CD4-positive, CD25-positive, alpha-beta regulatory T cell (primary cell): ENCODE measurements at regions not wholly inside any gene's neighbourhood (a gene's known extent, or its start where the extent isn't known, plus 50 kb on each side); places are given as distances from the start of the nearest gene placed in this dataset.
A peak's percentile ranks its signal among the peaks of the same experiment; 100 is the strongest.

Source experiments
- ATAC-seq, 2 donors: fragments of 150-1000 bp; cut with Tn5 transposase; one replicate each; pipeline ENCODE4 v1.10.0; 2021; ENCODE audit warnings: low read depth in 2 of 2, moderate number of reproducible peaks in 2 of 2, moderate library complexity in 1 of 2
- DNase-seq, 3 donors: peaks; one replicate each; pipeline versions ENCODE4 v3.0.0 to v3.0.0-alpha.2; 2012 to 2022; ENCODE audit warnings: mixed read lengths in 1 of 3
- H3K27ac ChIP-seq: one replicate; pipeline ENCODE4 v1.7.0; 2013; ENCODE audit warnings: mild to moderate bottlenecking, low read length; ENCODE audit not compliant: insufficient read depth, poor library complexity, severe bottlenecking
- H3K27me3 ChIP-seq: one replicate; pipeline ENCODE4 v1.7.0; 2013; ENCODE audit warnings: low read length; ENCODE audit not compliant: control insufficient read depth, insufficient read depth
- H3K36me3 ChIP-seq: one replicate; pipeline ENCODE4 v1.7.0; 2013; ENCODE audit warnings: mild to moderate bottlenecking, low read length, moderate library complexity; ENCODE audit not compliant: control insufficient read depth, insufficient read depth
- H3K4me1 ChIP-seq: 2 replicates; pipeline ENCODE4 v1.7.0; 2013; ENCODE audit warnings: mild to moderate bottlenecking, low read length; ENCODE audit not compliant: insufficient read depth, control insufficient read depth, poor library complexity, severe bottlenecking
- H3K4me3 ChIP-seq: one replicate; pipeline ENCODE4 v1.7.0; 2013; ENCODE audit warnings: low read depth, mild to moderate bottlenecking, low read length, moderate library complexity
- H3K9me3 ChIP-seq, 2 experiments: 1 replicate in 1 of 2; 2 replicates in 1 of 2; pipeline ENCODE4 v1.7.0; 2013; ENCODE audit warnings: low read length in 2 of 2, mild to moderate bottlenecking in 1 of 2, moderate library complexity in 1 of 2; ENCODE audit not compliant: control insufficient read depth in 2 of 2
- H3K27ac Mint-ChIP-seq, 3 donors: one replicate each; pipeline ENCODE4 v1.8.0; 2020 to 2022; ENCODE audit warnings: mild to moderate bottlenecking in 3 of 3, mixed read lengths in 3 of 3, moderate library complexity in 2 of 3
- H3K27me3 Mint-ChIP-seq: one replicate; pipeline ENCODE4 v1.8.0; 2022; ENCODE audit warnings: mild to moderate bottlenecking, mixed read lengths
- H3K36me3 Mint-ChIP-seq: one replicate; pipeline ENCODE4 v1.8.0; 2020; ENCODE audit warnings: mixed read lengths
- H3K4me1 Mint-ChIP-seq, 4 donors: one replicate each; pipeline ENCODE4 v1.8.0; 2020 to 2022; ENCODE audit warnings: mixed read lengths in 4 of 4, mild to moderate bottlenecking in 1 of 4
- H3K4me3 Mint-ChIP-seq, 4 donors: one replicate each; pipeline ENCODE4 v1.8.0; 2020 to 2022; ENCODE audit warnings: mild to moderate bottlenecking in 4 of 4, mixed read lengths in 4 of 4, moderate library complexity in 3 of 4
- H3K9me3 Mint-ChIP-seq, 7 donors: one replicate each; pipeline ENCODE4 v1.8.0; 2020 to 2022; ENCODE audit warnings: mixed read lengths in 7 of 7, mild to moderate bottlenecking in 3 of 7, moderate library complexity in 2 of 7

DNA sequence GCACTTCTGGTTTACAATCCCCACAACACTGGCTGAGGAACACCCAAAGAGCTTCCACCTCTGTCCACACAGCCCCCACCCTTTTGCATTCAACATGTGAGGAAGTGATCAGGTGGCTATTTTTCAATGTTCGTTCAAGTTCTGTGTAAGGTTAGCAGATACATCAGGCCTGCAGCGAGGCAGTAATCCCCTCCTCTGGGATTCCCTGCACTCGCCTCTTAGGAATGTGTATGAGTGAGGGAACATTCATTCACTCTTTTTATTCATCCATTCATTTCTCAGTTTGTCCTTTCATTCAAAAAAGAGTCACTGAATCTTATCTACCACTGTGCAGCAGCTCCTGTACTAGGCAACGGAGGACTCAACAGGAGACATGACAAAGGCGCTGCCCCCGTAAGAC lies 236.4 kb upstream of the PRDM1 start:
- Histone ChIP-seq H3K36me3 (no peaks in the 10 kb centered on the region), H3K27ac (no peak overlapping the region), H3K4me3 (no peak overlapping the region), H3K4me1 (no peaks in the 10 kb centered on the region), H3K27me3 (no peaks in the 10 kb centered on the region), H3K9me3 (no peaks in the 10 kb centered on the region)
- Mint-ChIP-seq H3K9me3 (peaks cover 0 to 2% (median 0%) of the 10 kb centered on the region in 7 donors), H3K36me3 (no peaks in the 10 kb centered on the region), H3K27me3 (peaks cover 6% of the 10 kb centered on the region), H3K4me3 (no peak overlapping the region), H3K27ac (no peak overlapping the region), H3K4me1 (no peaks in the 10 kb centered on the region)
- ATAC-seq (no peak), DNase-seq (no peak)

DNA sequence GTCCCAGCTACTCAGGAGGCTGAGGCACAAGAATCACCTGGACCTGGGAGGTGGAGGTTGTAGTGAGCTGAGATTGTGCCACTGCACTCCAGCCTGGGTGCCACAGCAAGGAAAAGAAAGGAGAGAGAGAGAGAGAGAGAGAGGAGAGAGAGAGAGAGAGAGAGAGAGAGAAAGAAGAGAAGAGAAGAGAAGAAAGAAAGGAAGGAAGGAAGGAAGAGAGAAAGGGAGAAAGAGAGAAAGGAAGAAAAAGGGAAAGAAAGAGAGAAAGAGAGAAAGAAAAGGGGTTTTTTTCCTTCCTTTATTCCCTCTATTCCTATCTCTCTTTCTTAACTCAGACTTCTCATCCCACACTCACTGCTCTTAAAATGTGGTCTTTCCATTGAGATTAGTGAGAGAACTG lies 238.7 kb upstream of the PRDM1 start:
- H3K36me3 ChIP-seq = no peaks in the 10 kb centered on the region
- H3K4me1 Mint-ChIP-seq = no peaks in the 10 kb centered on the region
- no peak overlapping the region for H3K27ac Mint-ChIP-seq
- no peak for ATAC-seq
- no peaks in the 10 kb centered on the region for H3K27me3 ChIP-seq
- H3K36me3 Mint-ChIP-seq = no peaks in the 10 kb centered on the region
- H3K9me3 Mint-ChIP-seq = peaks cover 0 to 2% (median 0%) of the 10 kb centered on the region in 7 donors
- H3K9me3 ChIP-seq = no peaks in the 10 kb centered on the region
- DNase-seq = no peak
- peaks cover 6% of the 10 kb centered on the region for H3K27me3 Mint-ChIP-seq
- H3K4me3 Mint-ChIP-seq = no peak overlapping the region
- H3K27ac ChIP-seq = no peak overlapping the region
- no peaks in the 10 kb centered on the region for H3K4me1 ChIP-seq
- H3K4me3 ChIP-seq = no peak overlapping the region

DNA sequence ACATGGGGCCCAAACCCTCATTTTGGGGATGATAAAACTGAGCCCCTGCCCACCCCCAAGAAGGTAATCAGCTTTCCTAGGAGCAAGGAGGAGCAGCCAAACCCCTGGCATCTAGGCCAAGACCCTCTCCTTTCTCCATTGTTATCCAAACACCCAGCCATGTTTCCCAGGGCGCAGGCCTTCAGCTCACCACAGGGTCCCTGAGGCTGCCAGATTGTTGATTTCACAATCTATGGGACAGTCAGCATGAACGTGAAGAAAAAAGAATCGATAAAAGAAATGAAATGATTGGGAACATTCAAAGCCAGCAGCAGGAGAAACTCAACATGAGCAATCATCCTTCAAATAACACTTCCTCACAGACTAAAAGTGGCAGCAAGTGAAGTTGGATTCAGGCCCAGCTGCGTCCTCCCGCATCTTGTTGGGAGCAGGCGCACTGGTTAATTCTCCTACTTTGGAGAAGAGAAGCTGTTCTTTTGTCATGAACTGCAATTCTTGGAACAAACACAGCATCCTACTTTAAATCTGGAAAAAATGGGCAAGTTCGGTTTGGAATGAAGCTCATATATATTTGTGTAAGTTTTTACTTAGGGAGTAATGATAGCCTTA lies 241.8 kb upstream of the PRDM1 start:
- Mint-ChIP-seq H3K4me3 (no peak overlapping the region), H3K27ac (no peak overlapping the region), H3K4me1 (no peaks in the 10 kb centered on the region), H3K9me3 (peaks cover 0 to 2% (median 0%) of the 10 kb centered on the region in 7 donors), H3K36me3 (no peaks in the 10 kb centered on the region), H3K27me3 (peaks cover 6% of the 10 kb centered on the region)
- no peak for ATAC-seq
- H3K27ac ChIP-seq = no peak overlapping the region
- no peak overlapping the region for H3K4me3 ChIP-seq
- H3K36me3 ChIP-seq = no peaks in the 10 kb centered on the region
- no peaks in the 10 kb centered on the region for H3K27me3 ChIP-seq
- no peaks in the 10 kb centered on the region for H3K9me3 ChIP-seq
- DNase-seq = no peak
- H3K4me1 ChIP-seq = no peaks in the 10 kb centered on the region

DNA sequence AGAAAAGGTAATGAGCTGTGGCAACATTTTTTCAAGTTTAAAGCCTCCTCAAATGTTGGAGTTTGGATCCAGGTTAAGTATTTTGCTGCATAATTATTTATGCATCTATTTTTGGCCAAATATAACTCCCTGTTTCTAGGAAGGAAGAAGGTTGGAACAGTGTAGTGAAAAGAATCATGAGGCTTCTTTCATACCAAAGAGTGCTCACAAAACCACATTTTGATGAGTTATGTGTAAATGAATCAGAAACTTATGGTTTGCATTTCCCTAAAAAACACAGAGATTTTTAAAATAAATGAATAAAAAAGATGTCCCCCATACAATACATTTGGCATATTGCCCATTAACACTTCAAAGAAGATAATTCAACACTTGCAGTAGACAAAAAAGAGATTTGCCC lies 246.9 kb upstream of the PRDM1 start:
- H3K9me3 ChIP-seq = no peaks in the 10 kb centered on the region

DNA sequence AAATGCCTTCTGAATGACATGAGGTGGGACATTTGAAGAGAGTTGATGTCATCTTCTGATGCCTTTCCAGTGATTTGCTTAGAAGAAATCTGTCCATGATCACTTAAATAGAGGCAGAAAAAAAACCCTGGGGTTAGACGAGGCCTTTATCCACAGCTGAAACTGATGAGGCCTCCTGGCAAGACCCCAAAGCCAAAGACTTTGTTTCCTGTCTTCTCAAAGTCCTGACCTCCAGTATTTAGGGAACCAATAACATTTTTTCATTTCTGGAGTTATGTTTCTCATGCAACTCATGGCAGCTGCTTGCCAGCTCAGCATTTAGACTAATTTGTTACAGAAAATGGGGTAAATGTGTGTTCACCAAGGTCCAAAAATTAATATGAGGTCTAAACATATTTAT lies 248.0 kb upstream of the PRDM1 start:
- DNase-seq = no peak
- Mint-ChIP-seq H3K27ac (no peak overlapping the region), H3K27me3 (no peaks in the 10 kb centered on the region), H3K36me3 (no peaks in the 10 kb centered on the region), H3K9me3 (peaks cover 0 to 2% (median 0%) of the 10 kb centered on the region in 7 donors), H3K4me3 (no peak overlapping the region), H3K4me1 (peaks cover 0 to 4% (median 0%) of the 10 kb centered on the region in 4 donors)
- no peaks in the 10 kb centered on the region for H3K36me3 ChIP-seq
- no peak overlapping the region for H3K27ac ChIP-seq
- H3K4me1 ChIP-seq = no peaks in the 10 kb centered on the region
- no peak for ATAC-seq
- no peaks in the 10 kb centered on the region for H3K27me3 ChIP-seq
- no peak overlapping the region for H3K4me3 ChIP-seq
- no peaks in the 10 kb centered on the region for H3K9me3 ChIP-seq

More for the DNA sequence above, 246.9 kb upstream of the PRDM1 start:
- no peak overlapping the region for H3K27ac Mint-ChIP-seq
- no peaks in the 10 kb centered on the region for H3K36me3 ChIP-seq
- no peak overlapping the region for H3K4me3 Mint-ChIP-seq
- peaks cover 0 to 2% (median 0%) of the 10 kb centered on the region in 7 donors for H3K9me3 Mint-ChIP-seq
- H3K27me3 Mint-ChIP-seq = no peaks in the 10 kb centered on the region
- H3K4me1 ChIP-seq = no peaks in the 10 kb centered on the region
- no peak for DNase-seq
- peaks cover 0 to 4% (median 0%) of the 10 kb centered on the region in 4 donors for H3K4me1 Mint-ChIP-seq
- no peak overlapping the region for H3K27ac ChIP-seq
- H3K4me3 ChIP-seq = no peak overlapping the region
- no peaks in the 10 kb centered on the region for H3K36me3 Mint-ChIP-seq
- H3K27me3 ChIP-seq = no peaks in the 10 kb centered on the region
- ATAC-seq = no peak

DNA sequence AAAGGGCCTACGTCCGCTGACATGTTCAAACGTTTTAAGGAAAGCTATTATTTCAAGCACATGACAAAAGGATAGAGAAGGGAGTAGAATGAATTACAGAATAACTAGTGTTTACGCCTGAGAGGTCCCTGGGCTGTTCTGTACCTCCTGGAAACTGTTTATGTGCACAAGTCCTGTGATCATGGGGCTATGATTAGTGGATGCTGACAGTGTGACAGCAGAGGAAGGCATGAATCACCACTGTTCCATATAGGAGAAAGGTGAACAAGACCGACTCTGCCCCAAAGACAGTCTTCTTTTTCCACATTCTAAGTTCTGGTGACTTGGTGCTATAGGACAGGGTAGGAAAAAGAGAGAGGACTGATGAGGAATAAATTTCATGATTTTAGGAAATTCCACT lies 249.2 kb upstream of the PRDM1 start:
- Mint-ChIP-seq H3K36me3 (no peaks in the 10 kb centered on the region), H3K27ac (no peak overlapping the region), H3K4me3 (no peak overlapping the region), H3K4me1 (peaks cover 0 to 4% (median 0%) of the 10 kb centered on the region in 4 donors), H3K27me3 (no peaks in the 10 kb centered on the region), H3K9me3 (peaks cover 0 to 2% (median 0%) of the 10 kb centered on the region in 7 donors)
- Histone ChIP-seq H3K27me3 (no peaks in the 10 kb centered on the region), H3K27ac (no peak overlapping the region), H3K36me3 (no peaks in the 10 kb centered on the region), H3K9me3 (no peaks in the 10 kb centered on the region), H3K4me1 (no peaks in the 10 kb centered on the region), H3K4me3 (no peak overlapping the region)
- DNase-seq = no peak
- no peak for ATAC-seq

DNA sequence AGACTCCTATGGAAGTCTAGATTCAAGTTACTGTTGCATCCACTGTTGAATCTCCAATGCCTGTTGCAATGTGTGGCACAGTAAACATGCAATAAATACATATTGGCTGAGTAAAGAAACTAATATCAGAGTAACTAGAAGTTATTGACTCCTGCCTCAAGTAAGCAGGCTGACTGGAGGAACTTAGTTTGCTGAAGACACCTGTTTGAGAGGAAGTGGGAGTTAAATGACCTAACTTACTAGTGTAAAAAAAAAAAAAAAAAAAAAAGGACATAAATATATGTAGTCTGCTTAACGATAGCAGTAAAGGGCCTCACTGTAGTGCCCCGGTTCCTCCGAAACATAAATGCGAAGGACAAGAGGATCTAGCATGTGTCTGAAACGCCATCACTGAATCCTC lies 249.8 kb upstream of the PRDM1 start:
- Histone ChIP-seq H3K27ac (no peak overlapping the region), H3K36me3 (no peaks in the 10 kb centered on the region), H3K4me1 (no peaks in the 10 kb centered on the region), H3K27me3 (no peaks in the 10 kb centered on the region), H3K4me3 (no peak overlapping the region), H3K9me3 (no peaks in the 10 kb centered on the region)
- H3K9me3 Mint-ChIP-seq = peaks cover 0 to 2% (median 0%) of the 10 kb centered on the region in 7 donors
- H3K36me3 Mint-ChIP-seq = no peaks in the 10 kb centered on the region
- DNase-seq (no peak), ATAC-seq (no peak)
- H3K4me3 Mint-ChIP-seq = no peak overlapping the region
- H3K27me3 Mint-ChIP-seq = no peaks in the 10 kb centered on the region
- H3K4me1 Mint-ChIP-seq = peaks cover 0 to 4% (median 0%) of the 10 kb centered on the region in 4 donors
- no peak overlapping the region for H3K27ac Mint-ChIP-seq

DNA sequence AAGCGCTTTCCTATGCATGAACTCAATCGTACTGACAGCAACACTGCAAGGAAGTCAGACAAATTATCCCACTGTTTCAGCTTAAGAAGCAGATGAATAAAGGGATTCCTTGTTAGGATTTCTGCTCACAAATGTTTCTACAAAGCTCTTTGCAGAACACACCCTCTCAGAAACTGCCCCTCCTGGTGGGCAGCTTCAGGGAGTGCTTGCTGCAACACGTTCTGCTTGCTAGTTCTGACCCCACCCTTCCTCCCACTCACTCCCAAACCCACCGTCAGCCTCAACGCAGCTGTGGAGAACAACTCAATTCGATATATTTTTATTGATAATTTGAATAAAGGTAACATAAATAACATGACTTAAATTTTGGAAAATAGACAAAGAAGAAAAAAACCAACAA lies 250.8 kb upstream of the PRDM1 start:
- Mint-ChIP-seq H3K4me3 (no peak overlapping the region), H3K4me1 (peaks cover 0 to 4% (median 0%) of the 10 kb centered on the region in 4 donors), H3K27ac (no peak overlapping the region), H3K36me3 (no peaks in the 10 kb centered on the region), H3K27me3 (no peaks in the 10 kb centered on the region), H3K9me3 (no peaks in the 10 kb centered on the region)
- Histone ChIP-seq H3K27ac (no peak overlapping the region), H3K4me1 (no peaks in the 10 kb centered on the region), H3K36me3 (no peaks in the 10 kb centered on the region), H3K4me3 (no peak overlapping the region), H3K27me3 (no peaks in the 10 kb centered on the region), H3K9me3 (no peaks in the 10 kb centered on the region)
- ATAC-seq (no peak), DNase-seq (peak in 2 of 3 donors; percentile 4 to 53)
